NOMO-1 treated with dmso at 0.1 percent for 144 hours (cell line): ENCODE measurements at regions not wholly inside any gene's neighbourhood (a gene's known extent, or its start where the extent isn't known, plus 50 kb on each side); places are given as distances from the start of the nearest gene placed in this dataset.
"Not testable (repeated sequence)": the region's sequence is repeated elsewhere in the genome, so short reads cannot be mapped to it uniquely, and the experiment has no call there.

Experiments used
- DNase-seq: peaks from one replicate; lab custom pipeline; 2025; ENCODE audit not compliant: unreplicated experiment; lab: John Stamatoyannopoulos, UW

DNA sequence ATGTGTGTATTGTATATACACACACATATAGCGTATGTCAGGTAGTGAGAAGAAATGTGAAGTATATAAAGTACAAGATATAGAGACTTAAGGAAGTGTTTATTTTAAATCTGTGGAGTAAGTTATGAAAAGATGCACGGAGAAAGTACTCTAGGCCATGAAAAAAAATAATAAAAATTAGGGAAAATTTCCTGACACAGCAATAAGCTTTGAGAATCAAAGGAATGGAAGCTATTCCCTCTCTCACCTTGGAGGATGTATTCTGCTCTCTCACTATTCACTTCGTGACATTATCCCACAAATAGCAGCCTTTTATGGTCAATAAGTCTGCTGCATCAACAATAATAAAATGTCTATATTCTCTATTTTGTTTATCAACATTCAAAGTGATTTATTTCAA lies 700.4 kb upstream of the RGS18 start:
- no peak for DNase-seq

DNA sequence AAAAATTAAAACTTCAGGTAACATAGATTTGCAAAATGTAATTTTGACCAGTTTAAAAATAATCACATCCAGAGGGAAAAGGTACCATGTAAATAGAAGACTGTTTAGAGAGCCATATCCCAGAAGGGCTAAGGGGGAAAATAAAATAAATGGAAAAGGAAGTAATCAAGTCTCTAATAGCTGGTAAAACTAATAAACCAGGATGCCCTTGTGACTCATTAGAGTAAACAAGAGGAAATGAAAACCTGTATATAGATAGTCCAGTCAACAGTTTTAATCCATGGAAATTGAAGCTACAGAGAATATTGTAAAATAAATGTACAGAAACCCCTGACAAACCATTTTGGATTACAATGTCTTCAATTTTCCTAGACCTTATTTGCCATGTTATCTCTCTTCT lies 698.0 kb upstream of the RGS18 start:
- DNase-seq = no peak

DNA sequence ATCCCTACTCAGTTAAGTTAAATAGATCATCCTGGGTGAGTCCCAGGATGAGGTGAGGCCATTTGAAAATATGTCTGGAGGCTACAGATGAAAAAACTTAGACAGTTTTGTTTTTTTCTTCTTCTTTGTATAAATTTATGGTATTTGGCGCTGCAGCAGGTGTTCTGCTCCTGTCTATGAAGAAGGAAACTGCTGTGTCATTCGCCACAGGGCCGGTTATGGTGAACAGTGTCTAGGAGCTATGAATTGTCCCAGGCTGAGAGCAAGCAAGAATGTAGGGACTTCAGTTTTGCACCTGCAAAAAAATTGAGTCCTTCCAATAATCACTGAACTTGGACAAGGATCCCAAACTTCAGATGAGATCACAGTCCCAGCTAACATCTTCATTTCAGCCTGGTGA lies 674.3 kb upstream of the RGS18 start:
- no peak for DNase-seq

DNA sequence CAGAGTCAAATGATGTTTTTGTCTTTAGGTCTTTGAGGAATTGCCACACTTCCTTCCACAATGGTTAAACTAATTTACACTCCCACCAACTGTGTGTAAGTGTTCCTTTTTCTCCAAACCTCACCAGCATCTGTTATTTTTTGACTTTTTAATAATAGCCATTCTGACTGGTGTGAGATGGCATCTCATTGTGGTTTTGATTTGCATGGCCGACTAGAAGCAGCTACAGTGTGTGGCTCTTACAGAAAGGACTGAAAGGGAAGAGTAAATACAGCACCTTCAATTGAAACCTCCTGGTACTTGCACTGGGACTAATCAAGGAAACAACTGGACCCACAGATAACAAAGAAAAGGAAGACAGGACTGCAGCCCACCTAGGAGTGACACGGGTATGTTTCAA lies 668.0 kb upstream of the RGS18 start:
- no peak for DNase-seq

DNA sequence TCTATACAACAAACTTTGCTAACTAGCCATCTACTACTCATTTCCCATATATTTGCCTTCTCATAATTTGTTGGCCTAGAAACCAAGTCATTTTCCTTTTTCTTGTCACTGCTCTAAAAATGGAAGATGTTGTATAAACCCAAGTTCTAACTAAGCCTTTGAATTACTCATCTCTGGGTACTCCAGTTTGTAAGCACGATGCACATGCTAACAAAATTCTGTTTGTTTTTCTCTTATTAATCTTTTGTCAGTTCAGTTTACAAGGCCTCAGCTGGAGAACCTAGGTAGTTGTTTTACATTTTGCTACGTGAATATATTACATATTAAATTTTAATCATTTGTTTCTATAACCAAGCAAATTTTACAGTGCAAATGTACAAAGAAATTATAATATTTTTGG lies 663.2 kb upstream of the RGS18 start:
- no peak for DNase-seq

GRCh38 chr1:191498318-191498717 lies 659.9 kb upstream of the RGS18 start:
- no peak for DNase-seq

GRCh38 chr1:191498825-191499224 lies 659.4 kb upstream of the RGS18 start:
- no peak for DNase-seq

DNA sequence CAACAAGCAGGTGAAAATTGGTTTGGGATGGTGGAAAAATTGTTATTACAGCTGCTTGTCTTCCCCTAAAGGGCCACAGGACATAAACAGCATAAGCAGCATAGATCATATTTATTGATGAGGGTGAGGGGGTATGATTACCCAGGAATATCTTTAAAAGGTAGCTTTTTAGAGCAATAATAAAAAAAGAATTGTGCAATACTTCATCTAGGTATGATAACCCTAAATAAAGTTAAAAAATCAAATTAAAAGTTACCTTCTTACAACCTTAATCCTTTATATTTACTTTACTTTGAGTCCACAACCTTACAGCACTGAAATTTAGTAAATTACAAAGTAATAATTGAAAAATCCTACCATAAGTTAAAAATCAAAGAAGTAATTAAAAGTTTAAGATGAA lies 653.3 kb upstream of the RGS18 start:
- DNase-seq = no peak

DNA sequence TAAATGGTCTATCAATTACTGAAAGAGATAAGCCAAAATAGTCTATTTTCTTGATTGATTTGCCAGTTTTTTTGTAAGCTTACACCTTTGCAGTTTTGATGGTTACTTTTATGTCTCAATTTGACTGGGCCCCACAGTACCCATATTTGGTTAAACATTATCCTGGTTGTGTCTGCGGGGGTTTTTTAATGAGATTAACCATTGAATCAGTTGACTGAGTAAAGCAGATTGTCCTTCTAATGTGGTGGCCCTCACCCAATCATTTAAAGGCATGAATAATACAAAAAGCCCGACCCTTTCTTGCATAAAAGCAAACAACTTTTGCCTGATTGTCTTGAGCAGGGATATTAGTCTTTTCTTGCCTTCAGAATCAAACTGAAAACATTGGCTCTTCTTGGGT lies 650.0 kb upstream of the RGS18 start:
- no peak for DNase-seq

GRCh38 chr1:191511480-191511879 lies 646.8 kb upstream of the RGS18 start:
- DNase-seq = not testable (repeated sequence)

DNA sequence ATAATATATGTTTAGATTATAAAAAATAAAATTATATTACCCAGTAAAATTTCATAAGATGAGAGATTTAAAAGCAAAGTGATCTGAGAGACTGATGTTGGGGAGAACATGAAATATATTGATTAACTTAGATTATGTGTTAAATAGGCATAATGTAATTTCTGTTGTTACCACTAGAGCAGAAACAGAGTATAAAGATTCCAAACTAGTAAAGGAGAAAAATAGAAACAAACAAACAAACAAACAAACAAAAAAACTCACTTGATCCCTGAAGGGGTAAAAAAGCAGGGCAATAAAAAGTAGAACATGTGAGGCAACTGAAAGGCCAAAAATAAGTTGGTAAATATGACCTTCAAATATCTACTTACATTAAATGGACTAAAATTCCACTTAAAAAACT lies 640.4 kb upstream of the RGS18 start:
- DNase-seq = no peak

DNA sequence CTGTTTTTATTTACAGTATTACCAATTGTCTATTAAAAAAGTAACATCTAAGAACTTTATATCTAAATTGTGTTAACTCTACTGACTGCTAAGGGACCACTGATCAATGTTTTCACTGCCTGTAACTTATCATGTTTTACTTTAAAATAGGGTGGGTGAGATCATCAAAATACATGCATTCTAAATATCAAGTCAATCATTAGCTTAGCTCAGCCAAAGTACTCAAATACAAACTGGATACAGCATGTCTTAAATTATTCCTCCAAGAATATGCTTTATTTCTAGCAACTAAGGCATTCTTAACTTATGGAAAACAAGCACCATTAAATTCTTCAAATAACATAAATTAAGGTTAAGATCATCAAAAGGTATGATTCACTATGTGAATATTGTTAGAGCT lies 638.7 kb upstream of the RGS18 start:
- DNase-seq = no peak

DNA sequence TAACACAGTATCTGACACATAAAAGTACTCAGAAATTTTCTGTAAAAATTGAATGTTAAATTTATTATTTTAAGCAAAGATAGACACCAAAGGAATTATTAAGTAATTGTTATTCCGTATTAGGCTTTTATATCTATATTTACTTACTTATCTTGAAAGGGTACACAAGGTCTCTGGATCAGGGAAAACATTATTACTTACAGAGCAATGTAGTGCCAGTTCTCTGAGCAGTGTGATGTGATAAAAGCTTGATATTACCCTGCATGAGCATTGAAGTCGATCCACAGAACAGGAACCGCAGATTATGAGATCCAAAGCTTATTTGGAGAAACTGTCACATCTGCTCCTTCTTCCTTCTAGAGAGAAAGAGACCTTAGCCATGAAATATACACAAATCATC lies 637.9 kb upstream of the RGS18 start:
- DNase-seq = no peak

DNA sequence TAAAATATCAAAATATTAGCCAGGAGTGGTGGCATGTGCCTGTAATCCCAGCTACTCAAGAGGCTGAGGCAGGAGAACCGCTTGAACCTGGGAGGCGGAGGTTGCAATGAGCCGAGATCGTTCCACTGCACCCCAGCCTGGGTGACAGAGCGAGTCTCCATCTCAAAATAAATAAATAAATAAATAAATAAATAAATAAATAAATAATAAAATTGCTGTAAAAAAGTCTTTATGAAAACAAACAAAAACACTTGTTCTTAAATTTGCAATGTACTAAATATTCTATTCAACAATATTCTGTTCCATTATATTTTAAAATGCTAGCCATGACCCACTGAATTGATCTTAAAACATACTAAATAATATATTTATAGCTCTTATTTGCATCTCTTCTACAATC lies 632.3 kb upstream of the RGS18 start:
- DNase-seq = not testable (repeated sequence)

GRCh38 chr1:191528275-191528674 lies 630.0 kb upstream of the RGS18 start:
- DNase-seq = no peak

- no peak for DNase-seq
These were observed 627.3 kb upstream of the RGS18 start for GRCh38 chr1:191530928-191531327.

DNA sequence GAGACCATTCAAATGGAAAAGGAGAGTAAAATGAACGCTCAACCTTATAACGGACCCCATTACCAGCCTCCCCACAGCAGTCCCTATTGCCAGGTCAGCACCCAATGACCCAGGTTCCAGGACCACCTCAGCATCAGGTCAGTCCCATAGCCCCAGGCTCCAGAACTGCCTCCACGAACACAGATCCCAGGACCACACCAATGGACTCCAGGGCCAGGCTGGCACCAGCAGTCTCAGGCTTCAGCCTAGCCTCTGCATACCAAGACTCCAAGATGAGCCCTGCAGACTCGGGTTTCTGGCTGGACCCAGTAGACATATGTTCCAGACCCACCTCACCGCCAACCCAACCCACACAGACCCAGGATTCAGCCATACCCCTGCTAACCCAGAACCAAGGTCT lies 625.0 kb upstream of the RGS18 start:
- no peak for DNase-seq

DNA sequence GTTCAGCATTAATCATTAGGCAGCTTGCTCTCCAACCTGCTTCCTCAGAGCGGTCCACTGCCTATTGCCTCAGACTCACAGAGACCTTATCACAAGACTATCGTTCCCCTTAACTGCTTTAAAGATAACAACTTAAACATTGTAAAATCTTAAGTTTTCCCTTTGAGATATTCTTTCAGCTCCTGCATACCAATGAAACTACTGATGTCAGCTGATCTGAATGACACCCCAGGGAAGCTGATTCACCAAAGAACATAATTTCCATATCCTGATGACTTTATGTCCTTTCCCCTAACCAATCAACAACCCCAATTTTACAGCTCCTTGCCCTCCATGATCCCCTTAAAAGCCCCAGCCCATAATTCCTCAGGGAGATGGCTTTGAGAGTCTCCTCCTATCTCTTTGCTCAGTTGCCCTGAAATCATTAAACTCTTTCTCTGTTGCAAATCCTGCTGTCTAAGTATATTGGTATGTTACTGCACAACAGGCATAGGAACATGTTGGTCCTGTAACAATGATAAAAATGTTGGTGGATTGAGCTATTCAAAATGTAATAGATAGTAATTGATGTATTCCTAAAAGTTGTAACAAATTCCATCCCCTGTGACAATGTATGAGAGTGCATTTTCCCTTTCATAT lies 621.4 kb upstream of the RGS18 start:
- no peak for DNase-seq

- no peak for DNase-seq
These were observed 616.5 kb upstream of the RGS18 start for GRCh38 chr1:191541758-191542157.

- no peak for DNase-seq
These were observed 615.8 kb upstream of the RGS18 start for GRCh38 chr1:191542444-191542843.

GRCh38 chr1:191546803-191547202 lies 611.5 kb upstream of the RGS18 start:
- no peak for DNase-seq

DNA sequence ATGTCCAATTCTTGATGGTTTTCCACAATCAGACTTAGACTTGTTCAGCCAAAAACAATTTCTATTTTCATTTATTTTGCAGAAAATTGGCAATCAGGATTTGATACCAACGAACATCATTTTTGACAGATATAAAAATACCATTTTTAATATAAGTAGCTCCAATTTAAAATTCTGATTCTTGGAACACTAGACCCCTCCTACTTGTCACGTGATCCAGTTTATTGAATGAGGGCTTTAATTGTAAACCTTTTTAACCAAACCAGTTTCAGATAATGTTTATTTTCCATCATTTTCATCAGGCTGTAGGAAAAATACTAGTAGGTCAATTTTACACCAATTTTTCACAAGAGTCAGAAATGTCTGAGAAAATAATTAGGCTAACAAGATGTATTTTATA lies 607.2 kb upstream of the RGS18 start:
- DNase-seq = no peak

DNA sequence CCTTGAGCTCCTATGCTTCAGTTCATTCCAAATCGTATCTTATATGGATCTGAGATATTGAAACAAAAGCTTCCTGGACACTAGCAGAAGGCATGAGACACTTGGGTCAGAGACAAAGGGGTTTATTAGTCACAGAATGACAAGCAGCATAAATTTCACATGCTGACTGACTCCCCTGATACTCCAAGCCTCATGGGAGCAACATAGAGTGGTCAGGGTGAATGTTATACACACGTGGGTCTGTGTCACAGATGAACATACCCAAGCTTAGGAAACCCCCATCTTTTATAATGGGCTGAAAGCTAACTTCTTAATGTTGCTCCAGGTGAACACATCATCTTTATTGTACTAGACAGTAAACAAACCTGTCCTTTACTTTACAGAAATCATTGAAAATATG lies 599.9 kb upstream of the RGS18 start:
- no peak for DNase-seq

DNA sequence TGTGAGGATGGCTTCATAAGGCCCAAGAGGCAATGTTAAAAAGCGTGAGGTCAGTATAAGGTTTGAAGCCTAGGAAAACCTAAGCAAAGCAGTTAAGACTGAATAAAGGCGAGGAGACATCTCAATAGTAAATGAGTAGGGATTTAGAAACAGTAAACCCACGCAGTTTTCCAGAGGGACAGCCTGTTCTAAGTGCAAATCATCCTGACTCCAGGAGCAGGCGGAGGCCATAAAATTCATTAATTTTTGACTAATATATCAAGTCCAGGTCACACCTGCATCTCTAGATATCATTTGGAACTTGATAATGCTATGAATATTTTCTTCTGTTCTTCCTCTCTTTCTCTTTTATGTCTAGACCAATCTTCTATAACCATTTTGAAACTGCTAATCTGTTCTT lies 597.0 kb upstream of the RGS18 start:
- no peak for DNase-seq
